ENCODE measurements at regions not wholly inside any gene's neighbourhood (a gene's known extent, or its start where the extent isn't known, plus 50 kb on each side); places are given as distances from the start of the nearest gene placed in this dataset.

DNA sequence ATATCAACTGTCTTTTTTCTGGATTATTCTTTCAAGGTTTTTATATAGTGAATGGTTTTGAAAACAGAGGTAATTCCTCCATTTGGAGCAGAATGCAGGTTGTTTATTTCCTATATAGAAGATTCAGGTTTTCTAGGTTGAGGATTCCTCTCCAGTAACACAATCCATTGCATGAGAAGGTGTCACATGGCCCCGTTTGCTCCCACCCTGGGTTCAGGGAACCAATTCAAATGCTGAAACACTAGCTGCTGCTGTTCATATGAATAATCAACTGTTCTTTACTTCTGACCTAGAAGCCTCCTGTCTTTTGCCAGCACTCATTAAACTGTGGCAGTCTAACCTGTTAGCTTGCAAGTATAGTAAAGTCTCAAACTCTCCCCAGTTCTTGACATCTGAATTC, 1316.9 kb upstream of the TENM3 start:
- no peak for DNase-seq (ENCODE audit: low read depth)

- DNase-seq (ENCODE audit: low read depth): no peak
Observed at GRCh38 chr4:180932370-180933001, 1310.7 kb upstream of the TENM3 start.

DNA sequence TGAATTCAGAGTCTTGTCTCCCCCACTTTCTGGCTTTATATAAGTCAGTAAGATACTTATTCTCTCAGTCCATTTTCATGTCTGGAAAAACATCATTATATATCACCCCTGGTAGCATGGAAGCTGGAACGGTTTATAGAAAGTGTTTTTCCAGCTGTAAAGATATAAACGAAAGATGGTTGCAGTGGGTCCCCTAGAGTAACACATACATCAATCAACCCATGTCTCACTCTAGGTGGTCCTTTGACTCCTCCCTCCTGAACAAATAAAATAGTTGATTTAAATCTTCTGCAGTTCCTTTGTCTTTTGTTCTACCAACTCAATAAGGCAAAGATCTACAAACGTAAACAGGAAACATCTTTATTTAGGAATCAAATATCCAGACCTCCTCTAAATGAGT, 1306.1 kb upstream of the TENM3 start:
- DNase-seq (ENCODE audit: low read depth): no peak

DNA sequence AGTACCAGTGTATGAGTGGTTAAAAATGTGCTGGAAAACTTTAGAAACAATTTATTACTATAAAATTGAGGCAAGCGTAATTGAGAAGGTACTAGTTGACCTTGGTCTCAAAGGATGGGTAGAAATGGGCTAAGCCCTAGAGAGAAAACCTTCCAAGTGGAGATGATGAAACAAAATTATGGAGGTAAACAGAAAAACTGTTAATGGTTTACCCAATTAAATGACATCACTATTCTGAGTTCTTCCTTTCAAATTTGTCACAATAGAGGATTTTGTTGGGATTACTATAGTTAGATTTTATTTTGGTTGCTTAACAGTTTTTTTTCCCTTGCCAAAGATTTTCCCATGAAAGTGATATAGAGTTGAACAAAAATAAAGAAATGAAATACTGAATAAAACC, 1302.5 kb upstream of the TENM3 start:
- no peak for DNase-seq (ENCODE audit: low read depth)

DNA sequence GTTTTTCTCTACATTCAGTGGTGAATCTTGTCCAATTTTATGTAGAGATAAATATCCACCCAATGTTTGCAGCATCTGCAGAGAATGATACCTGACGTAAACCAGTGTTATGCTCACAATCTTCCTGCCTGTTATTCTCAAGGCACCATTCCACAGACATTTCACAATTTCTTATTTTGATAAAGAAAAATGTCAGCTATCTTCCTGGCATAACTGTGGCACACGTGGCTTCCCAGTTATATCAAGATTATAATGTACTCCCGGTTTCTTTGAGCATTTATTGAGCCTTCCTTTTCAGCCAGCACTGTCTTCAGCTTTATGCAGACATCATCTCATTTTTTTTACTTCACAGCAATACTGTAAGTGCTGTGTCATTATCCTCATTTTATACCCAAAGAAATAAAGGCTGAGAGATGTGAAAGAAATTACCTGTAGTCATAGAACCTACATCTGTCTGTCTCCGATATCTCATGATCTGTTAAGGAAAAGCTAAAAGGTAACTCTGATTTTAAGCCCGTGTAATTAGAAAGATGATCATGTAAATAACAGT, 1300.8 kb upstream of the TENM3 start:
- no peak for DNase-seq (ENCODE audit: low read depth)

DNA sequence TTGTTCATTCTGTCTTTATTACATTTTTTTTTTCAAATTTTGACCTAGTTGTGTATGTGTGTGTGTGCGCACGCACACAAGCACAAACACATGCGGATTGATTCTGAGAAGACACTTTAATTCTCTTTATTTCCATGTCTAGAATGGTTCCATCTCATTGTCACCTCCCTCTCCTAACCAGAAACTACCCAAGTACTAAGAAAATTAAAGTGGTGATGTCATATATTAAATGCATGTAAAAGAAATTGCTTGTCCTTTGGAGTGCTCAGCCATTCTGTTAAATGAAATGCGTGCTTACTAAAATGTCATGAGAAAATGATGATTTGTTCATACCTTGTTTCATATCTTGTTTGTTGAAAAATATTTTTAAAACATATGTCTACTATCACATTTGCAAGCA, 1297.0 kb upstream of the TENM3 start:
- no peak for DNase-seq (ENCODE audit: low read depth)

- DNase-seq (ENCODE audit: low read depth): no peak
Observed at GRCh38 chr4:180947425-180947824, 1295.8 kb upstream of the TENM3 start.

GRCh38 chr4:180949424-180950213, 1293.6 kb upstream of the TENM3 start:
- no peak for DNase-seq (ENCODE audit: low read depth)

- no peak for DNase-seq (ENCODE audit: low read depth)
Observed at GRCh38 chr4:180950377-180950776, 1292.8 kb upstream of the TENM3 start.

- DNase-seq (ENCODE audit: low read depth): no peak
Observed at GRCh38 chr4:180951312-180951711, 1291.9 kb upstream of the TENM3 start.

DNA sequence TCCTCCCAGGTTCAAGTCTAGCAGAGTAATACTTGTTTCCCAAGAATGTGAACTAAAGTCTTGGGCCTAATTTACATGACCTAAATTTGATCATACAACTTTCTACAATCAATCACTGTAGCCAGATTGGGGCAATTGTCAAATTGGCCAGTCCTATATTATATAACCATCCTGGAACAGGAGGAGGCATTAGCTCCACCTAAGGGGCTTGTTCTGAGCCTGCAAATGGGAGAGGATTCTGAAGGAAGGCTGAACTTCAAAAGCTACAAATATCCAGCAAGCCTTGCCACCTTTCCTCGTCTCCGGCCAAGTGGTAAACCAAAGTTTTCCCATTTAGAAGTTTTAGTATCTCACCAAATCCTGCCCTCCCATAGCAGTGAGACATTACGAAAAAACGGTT, 1289.6 kb upstream of the TENM3 start:
- DNase-seq (ENCODE audit: low read depth): no peak

- no peak for DNase-seq (ENCODE audit: low read depth)
Observed at GRCh38 chr4:180960743-180961401, 1282.3 kb upstream of the TENM3 start.

- no peak for DNase-seq (ENCODE audit: low read depth)
Observed at GRCh38 chr4:180962268-180962667, 1280.9 kb upstream of the TENM3 start.

GRCh38 chr4:180966312-180966711, 1276.9 kb upstream of the TENM3 start:
- no peak for DNase-seq (ENCODE audit: low read depth)

DNA sequence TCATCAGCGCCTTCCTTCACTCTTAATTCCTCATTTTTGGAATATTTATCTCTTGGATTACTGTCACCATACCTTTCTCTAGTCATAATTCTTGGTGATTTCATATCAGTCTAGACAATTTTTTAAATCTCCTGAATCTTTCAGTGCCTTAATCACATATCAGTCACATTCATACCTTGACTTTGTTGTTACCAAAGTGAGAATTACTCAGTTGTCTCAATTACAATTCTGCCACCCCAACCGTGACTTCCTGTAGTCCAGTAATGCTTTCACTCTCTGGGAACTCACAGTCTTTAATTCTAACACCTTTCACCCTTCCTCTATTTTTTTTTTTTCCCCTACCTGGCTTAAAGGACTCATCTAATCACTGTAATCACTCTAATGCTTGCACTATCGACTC, 1275.3 kb upstream of the TENM3 start:
- DNase-seq (ENCODE audit: low read depth): no peak

DNA sequence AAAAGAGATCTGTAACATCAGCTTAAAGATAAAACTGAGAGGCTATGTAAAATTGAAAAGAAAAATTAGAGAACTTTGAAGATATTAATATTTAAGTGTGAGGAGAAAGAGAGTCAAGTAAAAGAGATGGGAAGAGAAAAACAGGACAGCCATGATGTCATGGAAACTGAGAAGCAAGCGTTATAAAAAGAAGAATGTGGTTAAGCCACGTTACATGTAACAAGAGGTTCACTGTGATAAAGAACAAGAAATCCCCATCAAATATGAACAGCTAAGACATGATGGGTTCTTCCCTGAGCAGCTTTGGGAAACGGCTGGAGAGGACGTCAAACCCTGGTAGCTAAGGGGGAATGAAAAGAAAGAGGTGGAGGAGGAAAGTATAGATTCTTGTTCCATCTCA, 1269.3 kb upstream of the TENM3 start:
- DNase-seq (ENCODE audit: low read depth): no peak

DNA sequence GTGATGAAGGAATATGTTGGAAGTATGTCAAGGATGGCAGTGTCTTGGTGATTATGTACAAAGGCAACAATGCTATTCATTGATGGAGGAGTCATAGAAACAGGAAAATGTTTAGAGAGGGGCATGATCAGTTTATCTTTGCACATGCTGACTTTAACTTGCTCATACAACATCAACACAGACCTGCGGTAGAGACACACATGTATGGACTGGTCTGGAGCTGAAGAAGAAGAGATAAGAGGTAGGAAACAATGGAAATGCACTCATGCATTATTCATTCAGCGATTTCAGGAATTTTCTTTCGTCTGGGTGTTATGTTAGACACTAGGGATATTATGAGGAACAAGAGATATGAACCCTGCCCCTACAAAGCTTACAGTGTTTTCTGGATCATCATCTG, 1252.3 kb upstream of the TENM3 start:
- no peak for DNase-seq (ENCODE audit: low read depth)

DNA sequence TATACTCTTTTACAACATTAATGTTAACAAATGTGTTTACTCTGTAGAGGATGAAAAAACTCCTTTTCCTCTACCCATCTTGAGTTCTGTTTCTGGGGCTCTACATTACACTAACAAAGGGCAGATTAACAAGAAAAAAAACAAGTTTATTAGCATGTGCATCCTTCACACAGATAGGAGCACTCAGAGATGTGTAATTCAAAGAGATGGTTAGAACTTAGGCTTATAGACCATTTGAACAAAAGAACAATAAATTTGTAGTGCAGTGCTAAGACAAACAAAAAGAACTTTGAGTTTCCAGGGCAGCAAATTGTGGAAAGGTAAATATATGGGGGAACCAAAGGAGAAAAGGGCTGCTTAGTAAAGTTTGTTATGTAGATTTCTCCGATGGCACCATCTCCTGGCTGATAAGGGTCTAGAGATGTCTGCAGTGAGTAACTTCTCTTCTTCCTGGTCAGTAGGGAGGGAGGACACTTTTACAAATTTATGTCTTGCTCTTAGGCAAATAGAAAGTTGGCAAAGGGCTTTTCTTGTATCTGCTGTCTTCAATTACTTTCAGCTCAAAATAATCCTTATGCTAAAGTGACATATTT, 1249.9 kb upstream of the TENM3 start:
- DNase-seq (ENCODE audit: low read depth): no peak

DNA sequence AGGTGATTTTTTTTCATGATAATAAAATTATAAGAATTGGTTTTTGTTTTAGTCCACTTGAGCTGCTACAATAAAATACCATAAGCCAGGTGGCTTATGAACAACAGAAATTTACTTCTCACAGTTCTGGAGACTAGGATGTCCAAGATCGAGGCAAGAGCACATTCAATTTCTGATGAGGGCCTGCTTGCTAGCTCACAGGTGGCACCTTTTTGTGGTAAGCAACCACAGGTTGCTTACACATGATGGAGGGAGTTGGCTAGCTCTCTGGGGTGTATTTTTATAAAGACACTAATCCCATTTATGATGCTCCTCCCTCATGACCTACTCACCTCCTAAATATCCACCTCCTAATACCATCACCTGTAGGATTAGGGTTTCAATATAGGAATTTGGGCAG, 1248.5 kb upstream of the TENM3 start:
- DNase-seq (ENCODE audit: low read depth): no peak

GRCh38 chr4:180999217-180999616, 1244.0 kb upstream of the TENM3 start:
- no peak for DNase-seq (ENCODE audit: low read depth)

DNA sequence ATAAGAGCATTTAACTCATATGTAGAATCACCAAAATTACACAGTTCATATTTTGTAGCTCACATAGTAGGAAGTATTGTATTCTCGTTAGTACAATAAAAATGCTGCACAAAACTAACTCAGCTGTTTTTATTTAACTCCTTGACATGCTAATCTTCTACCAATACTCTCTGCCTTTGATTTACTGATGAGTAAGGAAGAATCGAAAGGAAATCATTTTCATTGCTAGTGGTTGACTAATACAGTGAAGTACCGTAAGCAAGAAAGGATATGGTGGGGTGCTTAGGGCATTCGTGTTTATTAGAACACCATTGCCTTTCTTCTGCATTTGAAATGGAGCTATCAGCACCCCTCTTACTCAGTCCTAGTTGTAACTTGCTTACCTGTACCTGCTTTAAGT, 1239.1 kb upstream of the TENM3 start:
- no peak for DNase-seq (ENCODE audit: low read depth)

DNA sequence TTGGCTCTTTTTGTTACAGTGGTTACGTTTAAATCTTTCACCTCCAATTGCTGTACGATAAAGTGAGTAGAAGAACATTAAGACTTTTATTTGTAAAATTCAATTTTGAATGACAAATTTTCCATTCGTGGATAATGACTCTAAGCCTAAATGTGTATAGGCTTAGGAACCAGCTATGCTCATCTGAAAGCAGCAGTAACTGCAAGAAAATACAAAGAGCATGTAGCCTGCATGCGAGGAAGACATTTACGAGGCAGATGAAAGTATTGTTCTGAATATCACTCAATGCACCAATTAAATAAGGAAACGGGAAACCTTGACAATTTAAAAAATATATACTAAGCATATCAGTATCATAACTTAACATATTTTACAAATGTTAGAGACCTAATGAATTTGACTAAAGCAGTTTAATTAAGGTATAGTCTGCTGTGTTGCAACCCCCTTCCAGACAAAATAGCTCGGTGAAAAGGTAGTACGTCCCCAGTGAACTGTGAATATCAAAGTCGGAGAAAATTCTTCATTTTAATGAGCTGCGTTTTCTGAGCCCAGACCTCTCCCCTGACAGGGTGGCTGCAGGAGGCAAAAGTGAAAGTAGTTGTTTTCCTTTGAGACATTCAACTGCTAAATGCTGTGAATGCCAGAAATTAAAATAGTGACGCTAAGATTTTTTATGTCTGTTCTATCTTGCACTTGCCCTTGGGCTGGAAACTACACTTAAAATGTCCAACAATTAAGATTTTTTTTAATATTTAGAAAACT, 1236.5 kb upstream of the TENM3 start:
- no peak for DNase-seq (ENCODE audit: low read depth)
